Germinal center (tissue), 1 donor: ENCODE measurements at regions not wholly inside any gene's neighbourhood (a gene's known extent, or its start where the extent isn't known, plus 50 kb on each side); places are given as distances from the start of the nearest gene placed in this dataset.
"Not testable (repeated sequence)": the region's sequence is repeated elsewhere in the genome, so short reads cannot be mapped to it uniquely, and the experiment has no call there.

Experiments
- DNase-seq: peaks from one replicate; pipeline ENCODE4 v3.0.0; 2012; ENCODE audit warnings: mixed read lengths, low spot score

DNA sequence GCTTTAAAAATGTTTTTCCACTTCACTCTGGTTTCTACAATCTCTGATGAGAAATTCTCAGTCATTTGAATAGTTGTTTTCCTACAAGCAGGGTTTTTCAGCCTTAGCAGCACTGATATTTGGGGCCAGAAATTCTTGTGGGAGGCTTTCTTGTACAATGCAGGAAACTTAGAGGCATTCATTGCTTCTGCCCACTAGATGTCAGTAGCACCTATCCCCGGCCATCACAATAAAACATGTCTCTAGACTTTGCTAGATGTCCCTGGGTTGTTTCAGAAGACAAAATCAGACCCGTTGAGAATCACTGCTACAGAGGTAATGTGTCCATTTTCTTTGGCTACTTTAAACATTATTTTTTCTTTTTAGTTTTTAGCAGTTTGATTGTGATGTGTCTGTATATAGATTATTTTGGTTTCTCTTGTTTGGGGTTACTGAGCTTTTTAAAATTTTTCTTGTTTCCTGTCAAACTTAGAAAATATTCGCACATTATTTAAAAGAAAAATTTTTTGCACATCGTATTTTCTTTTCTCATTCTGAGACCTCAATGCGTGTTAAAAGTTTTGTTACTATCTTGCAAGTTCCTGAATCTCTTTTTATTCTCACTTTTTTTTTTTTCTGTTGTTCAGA is 60.8 kb upstream of the CCDC179 start:
- peak; percentile 2 for DNase-seq

DNA sequence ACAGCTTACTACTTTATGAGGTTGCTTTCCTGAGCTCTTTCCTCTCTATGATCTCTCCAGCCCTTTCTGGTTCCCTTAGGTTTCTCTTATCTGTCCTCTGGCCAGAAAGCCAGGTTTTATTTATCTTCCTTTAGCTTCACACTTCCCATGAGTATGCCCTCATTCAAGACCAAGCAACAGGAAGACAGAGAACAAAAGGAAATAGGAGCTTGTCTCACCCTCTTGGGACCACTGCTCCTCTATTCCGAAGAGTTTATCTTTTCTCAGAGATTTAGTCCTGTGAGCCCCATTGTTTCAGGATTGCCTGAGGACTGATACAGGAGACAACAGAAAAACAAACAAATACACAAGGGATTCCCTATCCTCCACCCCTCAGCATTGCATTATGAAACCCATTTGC is 62.4 kb upstream of the CCDC179 start:
- DNase-seq = no peak

DNA sequence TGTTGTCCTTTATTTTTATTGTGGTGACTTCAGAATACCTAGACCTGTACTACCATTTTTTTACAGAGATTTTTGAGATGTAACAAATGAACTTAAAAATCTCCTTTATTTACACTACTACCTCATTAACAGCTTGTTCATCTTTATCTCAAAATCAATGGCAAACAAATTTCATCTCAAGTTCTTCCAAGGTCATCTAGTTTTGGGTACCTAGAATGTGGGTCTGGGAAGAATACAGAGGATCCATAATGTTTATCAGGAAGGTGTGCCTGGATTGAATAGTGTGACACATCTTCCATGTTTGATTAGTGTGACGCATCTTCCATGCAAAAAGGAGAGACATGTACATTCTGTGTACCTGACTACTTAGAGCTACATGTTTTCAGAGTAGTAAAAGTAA is 63.3 kb upstream of the CCDC179 start:
- no peak for DNase-seq

DNA sequence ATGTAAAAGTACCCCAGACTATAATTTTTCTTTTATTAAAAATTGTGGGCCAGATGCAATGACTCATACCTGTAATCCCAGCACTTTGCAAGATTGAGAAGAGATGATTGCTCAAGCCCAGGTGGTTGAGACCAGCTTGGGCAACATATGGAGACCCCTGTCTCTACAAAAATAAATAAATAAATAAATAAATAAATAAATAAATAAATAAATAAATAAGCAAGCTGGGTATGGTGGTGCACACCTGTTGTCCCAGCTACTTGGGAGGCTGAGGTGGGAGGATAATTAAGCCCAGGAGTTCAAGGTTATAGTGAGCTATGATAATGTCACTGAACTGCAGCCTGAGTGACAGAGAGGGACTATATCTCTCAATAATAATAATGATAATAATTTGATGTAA is 66.1 kb upstream of the CCDC179 start:
- no peak for DNase-seq

DNA sequence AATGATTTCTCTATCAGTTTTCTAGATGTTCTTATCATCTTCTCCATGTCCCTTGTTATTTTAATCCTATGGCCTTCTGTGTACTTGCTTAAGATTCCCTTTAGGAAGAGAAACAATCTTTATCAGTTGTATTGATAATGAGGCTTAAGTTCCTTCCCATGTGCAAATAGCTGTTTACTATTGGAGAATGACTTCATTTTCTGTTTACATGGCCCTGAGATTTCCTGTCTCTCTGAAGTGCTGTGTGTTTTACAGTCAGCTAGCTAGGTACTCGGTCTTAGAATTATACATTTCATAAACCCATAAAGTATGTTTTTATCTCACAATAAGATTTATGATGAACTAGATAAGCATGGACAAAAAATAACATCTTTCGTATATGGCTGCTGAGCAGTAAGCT is 67.5 kb upstream of the CCDC179 start:
- no peak for DNase-seq

DNA sequence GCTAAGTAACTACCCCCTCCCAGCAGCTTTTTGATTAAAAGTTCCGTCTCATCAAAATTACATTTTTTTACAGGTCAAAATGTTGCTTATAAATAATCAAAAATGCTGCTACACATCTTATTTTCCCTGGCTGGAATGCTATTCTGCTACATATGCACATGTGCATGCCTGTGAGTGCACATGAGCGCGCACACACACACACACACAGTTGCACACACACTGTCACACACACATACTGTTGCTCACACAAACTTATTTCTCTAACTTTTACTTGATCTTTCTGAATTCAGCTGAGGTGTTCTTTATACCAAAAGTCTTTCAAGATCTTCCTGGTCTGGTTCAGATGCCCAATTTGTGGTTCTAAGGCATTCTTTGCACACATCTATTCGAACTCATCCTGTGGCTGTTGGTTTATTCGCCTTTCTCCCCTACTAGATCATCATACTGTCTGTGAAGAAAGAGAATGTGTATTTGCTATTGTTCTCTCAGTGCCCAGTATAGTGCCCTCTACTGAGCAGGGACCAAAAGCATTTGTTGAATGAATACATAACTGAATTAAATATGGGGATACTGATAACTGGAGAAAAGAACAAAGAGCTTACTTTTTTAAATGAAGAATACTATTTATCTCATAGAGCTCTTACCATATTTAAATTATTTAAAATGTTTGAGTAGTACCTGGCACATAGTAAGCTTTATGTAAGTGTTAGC is 68.1 kb upstream of the CCDC179 start:
- DNase-seq = no peak

DNA sequence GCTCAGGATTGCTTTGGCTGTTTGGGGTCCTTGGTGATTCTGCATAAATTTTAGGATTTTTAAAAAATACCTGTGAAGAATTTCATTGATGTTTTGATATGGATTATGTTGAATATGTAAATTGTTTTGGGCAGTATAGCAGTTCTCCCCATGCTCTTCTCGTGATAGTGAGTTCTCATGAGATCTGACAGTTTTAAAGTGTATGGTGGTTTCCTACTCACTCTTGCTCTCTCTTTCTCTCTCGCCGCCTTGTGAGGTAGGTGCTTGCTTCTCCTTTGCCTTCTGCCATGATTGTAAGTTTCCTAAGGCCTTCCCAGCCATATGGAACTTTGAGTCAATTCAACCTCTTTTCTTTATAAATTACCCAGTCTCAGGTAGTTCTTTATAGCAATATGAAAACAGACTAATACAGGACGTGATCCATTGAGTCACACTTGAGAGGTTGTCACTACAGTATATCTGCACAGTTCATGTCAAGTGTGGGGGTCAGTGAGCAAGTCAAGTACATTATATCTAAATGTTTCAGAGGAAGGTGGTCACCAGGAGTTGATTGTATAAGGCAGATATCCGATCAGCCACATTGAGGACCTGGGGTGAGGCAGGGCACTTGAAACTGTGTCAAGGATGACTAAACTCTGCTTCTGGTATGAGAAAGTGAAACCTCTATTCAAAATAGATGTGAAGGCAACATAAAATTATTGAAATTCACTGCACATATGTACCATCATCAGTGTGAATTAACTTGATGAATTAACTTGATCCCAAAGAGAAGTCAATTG is 70.7 kb upstream of the CCDC179 start:
- no peak for DNase-seq

GRCh38 chr11:22938691-22939090 is 78.4 kb upstream of the CCDC179 start:
- DNase-seq = no peak

GRCh38 chr11:22941544-22941943 is 81.3 kb upstream of the CCDC179 start:
- not testable (repeated sequence) for DNase-seq

GRCh38 chr11:22957786-22958185 is 97.5 kb upstream of the CCDC179 start:
- DNase-seq = no peak

- DNase-seq = no peak
Measured at GRCh38 chr11:22974251-22974650, 114.0 kb upstream of the CCDC179 start.

DNA sequence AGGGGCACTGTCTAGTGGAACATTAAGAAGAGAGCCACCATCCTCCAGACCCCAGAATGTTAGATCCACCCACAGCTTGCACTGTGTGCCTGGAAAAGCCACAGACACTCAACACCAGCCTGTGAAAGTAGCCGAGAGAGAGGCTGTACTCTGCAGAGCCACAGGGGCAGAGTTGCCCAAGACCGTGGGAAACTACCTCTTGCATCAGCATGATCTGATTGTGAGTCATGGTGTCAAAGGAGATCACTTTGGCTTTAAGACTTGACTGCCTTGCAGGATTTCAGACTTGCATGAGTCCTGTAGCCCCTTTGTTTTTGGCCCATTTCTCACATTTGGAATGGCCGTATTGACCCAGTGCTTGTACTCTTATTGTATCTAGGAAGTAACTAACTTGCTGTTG is 115.9 kb upstream of the CCDC179 start:
- no peak for DNase-seq

- DNase-seq = no peak
Measured at GRCh38 chr11:22982903-22983302, 122.6 kb upstream of the CCDC179 start.

- no peak for DNase-seq
Measured at GRCh38 chr11:22984045-22984444, 123.8 kb upstream of the CCDC179 start.

GRCh38 chr11:22989371-22989770 is 129.1 kb upstream of the CCDC179 start:
- DNase-seq = no peak

- no peak for DNase-seq
Measured at GRCh38 chr11:22991196-22991595, 130.9 kb upstream of the CCDC179 start.

GRCh38 chr11:23006730-23007129 is 146.5 kb upstream of the CCDC179 start:
- no peak for DNase-seq

DNA sequence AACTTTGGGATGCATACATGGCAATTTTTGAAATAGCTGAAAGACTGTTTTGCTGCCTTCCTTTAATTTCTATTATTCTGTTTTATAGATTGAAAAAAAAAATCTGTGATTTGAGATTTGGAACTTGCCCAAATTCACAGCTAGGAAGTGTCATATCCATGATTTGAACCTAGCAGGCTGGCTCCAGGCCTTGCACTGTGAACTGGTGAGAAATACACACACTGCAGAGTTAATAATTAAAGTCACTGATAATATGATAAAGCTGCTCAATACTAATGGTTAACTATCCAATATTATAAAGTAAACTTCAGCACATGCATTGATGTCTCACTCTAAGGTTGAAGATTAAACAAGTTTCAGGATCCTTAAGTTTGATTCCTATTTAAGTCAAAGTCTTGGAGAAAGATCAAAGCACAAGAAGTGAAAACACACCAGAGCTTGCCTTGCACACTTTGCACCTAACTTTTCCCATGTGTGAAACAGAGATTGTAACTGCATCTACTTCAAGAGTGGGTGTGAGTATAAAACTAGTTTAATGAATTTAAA is 150.6 kb upstream of the CCDC179 start:
- DNase-seq = no peak

DNA sequence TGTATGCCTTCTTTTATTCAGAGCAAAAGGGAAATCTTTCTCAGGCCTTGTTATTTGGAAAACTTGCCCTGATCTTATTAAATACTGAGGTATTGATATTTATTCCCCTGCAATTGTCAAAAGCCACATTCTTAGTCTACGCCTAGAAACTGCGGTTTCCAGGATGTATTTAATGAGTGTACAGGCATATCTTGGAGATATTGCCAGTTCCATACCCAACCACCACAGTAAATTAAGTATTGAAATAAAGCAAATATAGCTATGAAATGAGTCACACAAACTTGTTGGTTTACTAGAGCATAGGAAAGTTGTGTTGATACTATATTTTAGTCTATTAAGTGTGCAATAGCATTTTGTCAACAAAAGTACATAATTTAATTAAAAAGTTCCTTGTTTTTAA is 152.7 kb upstream of the CCDC179 start:
- no peak for DNase-seq

DNA sequence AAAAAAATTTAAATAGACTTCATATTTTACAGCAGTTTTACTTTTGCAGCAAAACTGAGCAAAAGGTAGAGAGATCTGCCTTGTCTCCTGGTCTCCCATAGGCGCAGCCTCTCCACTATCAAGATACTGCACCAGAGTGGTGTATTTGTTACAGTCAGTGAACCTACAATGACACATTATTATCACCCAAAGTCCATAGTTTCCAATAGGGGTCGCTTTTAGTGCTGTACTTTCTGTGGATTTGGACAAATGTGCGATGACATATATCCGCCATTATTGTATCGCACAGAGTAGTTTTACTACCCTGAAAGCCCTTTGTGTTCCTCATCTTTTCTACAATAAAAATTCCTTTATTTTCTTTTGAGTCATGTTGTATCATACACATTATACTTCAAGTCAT is 153.2 kb upstream of the CCDC179 start:
- DNase-seq = no peak

GRCh38 chr11:23021287-23021863 is 161.1 kb upstream of the CCDC179 start:
- peak; percentile 20 for DNase-seq

GRCh38 chr11:23022854-23023253 is 162.6 kb upstream of the CCDC179 start:
- no peak for DNase-seq

- no peak for DNase-seq
Measured at GRCh38 chr11:23023319-23023718, 163.0 kb upstream of the CCDC179 start.
